Neuron (in vitro differentiated cells): ENCODE measurements at regions not wholly inside any gene's neighbourhood (a gene's known extent, or its start where the extent isn't known, plus 50 kb on each side); places are given as distances from the start of the nearest gene placed in this dataset.

Source experiments
- H2AFZ ChIP-seq: one replicate; pipeline ENCODE4 v1.6.1; 2013; ENCODE audit warnings: low read depth, mild to moderate bottlenecking, inconsistent platforms, low read length, moderate library complexity
- H3K27me3 ChIP-seq: one replicate; pipeline ENCODE4 v1.6.1; 2013; ENCODE audit warnings: low read length; ENCODE audit not compliant: insufficient read depth
- H3K36me3 ChIP-seq: one replicate; pipeline ENCODE4 v1.6.1; 2013; ENCODE audit warnings: low read length; ENCODE audit not compliant: insufficient read depth
- H3K4me1 ChIP-seq: one replicate; pipeline ENCODE4 v1.6.1; 2013; ENCODE audit warnings: low read length; ENCODE audit not compliant: insufficient read depth
- H3K4me3 ChIP-seq: 2 replicates; pipeline ENCODE4 v1.5.1; 2013; ENCODE audit warnings: mild to moderate bottlenecking, low read length, moderate library complexity
- H3K9me3 ChIP-seq: one replicate; pipeline ENCODE4 v1.6.1; 2013; ENCODE audit warnings: low read length

DNA sequence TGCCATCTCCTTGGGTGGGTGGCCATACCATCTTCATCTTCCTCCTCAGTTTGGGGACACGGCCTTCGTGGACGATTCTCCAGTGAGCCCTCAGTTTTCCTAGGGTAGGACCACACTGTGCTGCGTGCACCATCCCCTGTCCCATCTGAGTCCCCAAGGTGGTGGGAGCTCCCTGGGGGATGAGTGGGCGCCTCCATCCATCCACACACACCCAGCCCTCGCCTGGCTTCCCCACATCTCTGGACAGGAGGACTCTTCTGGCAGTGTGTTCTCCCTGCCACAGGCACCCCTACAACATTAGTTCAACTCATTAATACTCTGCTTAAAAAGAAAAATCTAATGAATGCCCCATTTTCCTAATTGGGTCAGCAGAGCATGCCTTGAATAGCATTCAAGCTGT is 408.5 kb downstream of the SHANK2 start:
- no peaks in the 10 kb centered on the region for H3K27me3 ChIP-seq
- no peak overlapping the region for H3K4me3 ChIP-seq
- H2AFZ ChIP-seq, result no peak overlapping the region
- no peaks in the 10 kb centered on the region for H3K36me3 ChIP-seq
- no peaks in the 10 kb centered on the region for H3K9me3 ChIP-seq
- no peaks in the 10 kb centered on the region for H3K4me1 ChIP-seq

DNA sequence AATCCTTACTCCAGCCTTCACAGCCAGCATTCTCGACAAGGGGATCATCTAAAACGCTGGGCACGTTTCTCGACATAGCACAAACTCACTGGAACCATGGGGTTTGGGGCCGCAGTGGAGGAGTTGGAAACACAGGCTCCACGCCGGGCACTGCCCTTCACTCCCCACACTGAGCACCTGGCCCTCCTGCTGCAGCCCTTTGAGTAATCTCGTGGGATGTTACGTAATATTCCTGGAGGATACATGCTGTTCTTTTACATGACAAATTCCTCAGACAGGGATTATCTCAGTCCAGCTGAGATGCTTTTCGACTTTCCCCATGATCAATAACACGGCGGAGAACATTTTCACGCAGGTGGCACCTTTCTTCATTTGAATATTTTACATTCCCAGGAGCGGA is 408.0 kb downstream of the SHANK2 start:
- no peaks in the 10 kb centered on the region for H3K27me3 ChIP-seq
- no peak overlapping the region for H3K4me3 ChIP-seq
- no peaks in the 10 kb centered on the region for H3K9me3 ChIP-seq
- H3K36me3 ChIP-seq, result no peaks in the 10 kb centered on the region
- no peaks in the 10 kb centered on the region for H3K4me1 ChIP-seq
- H2AFZ ChIP-seq, result no peak overlapping the region

DNA sequence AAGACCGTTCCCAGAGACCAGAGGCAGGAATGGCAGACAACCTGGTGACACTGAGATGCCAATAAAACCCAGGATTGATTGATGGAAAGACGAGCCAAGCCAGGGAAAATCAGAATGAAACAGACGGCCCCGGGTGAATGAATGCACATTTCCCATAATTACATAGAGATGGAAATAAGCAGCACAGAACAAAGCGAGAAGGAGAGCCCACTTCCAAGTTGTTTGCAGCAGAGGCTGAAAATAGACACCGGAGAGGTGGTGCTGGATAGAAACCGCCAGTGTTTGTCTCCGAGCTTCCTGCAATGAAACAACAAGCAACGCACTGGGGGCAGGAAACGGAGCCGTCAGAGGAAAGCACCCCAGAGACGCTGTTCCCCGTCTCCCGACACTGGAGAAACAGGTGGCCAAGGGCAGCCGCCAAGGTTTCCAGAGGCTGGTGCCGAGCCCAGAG is 406.8 kb downstream of the SHANK2 start:
- Histone ChIP-seq H3K27me3 (no peaks in the 10 kb centered on the region), H3K4me3 (no peak overlapping the region), H3K36me3 (no peaks in the 10 kb centered on the region), H3K9me3 (no peaks in the 10 kb centered on the region), H3K4me1 (no peaks in the 10 kb centered on the region), H2AFZ (no peak overlapping the region)

DNA sequence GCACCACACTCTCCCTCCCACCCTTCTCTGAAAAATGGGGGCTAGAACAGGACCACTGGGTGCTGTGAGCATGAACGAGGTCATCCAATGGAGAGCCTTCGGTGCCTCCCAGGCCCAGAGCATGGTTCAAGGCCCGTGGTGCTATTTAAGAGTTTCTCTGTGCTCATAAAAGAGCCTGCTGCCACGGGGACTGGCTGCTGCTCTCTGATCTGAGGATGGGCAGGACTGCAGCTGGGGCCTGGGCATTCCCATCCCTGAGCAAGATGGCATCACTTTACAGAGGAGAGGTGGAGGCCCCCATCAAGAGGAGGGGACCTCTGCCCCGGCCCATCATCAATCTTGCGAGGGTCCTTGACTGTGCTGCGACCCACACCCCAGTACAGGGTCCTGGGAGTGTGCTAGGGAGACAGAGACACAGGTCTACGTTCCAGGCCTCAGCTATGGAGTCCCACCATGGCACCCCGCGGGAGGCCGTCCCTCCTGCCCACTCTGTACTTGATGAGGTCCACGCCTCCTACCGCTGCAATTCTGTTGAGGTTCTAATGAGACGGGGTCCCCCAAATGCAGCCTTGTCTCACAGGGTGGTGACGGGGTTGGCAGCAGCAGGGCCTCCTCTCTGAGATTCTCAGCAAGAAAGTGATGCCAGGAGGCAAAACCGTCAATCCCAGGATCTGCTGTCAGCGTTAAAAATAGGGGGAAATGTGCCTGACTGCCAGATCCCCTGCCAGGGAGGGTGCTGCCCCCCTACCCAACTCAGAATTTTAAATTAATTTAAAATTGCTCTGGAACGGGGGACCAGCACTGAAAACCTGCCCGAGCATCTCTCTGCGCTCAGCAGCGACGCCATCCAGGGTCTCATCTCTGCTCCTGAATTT is 405.4 kb downstream of the SHANK2 start:
- Histone ChIP-seq H2AFZ (no peak overlapping the region), H3K4me1 (no peaks in the 10 kb centered on the region), H3K4me3 (no peak overlapping the region), H3K36me3 (no peaks in the 10 kb centered on the region), H3K27me3 (no peaks in the 10 kb centered on the region), H3K9me3 (no peaks in the 10 kb centered on the region)

DNA sequence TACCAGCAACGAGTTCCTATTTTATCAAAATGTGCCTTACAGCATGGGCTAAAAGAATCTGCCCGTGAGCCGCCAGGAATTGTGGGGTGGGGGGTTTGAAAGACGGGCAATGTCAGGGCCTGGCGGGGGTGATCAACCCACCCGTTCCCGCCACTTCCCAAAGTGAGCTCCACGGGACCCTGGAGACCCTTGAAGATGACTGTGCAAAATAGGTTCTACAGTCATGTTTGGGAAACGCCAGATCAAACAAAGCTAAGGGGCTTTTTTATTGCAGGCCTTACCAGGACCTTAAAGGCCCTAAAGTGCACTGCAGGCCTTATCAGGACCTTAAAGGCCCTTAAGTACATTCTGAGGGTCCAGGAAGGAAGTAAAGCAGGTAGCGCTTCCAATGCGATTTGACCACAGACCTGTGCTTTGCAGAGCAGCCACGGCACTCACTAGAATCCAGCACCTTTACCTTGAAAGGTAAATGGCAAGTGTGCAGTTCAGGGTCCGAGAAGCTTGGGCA is 404.1 kb downstream of the SHANK2 start:
- no peak overlapping the region for H2AFZ ChIP-seq
- no peaks in the 10 kb centered on the region for H3K36me3 ChIP-seq
- no peak overlapping the region for H3K4me3 ChIP-seq
- no peaks in the 10 kb centered on the region for H3K27me3 ChIP-seq
- no peaks in the 10 kb centered on the region for H3K4me1 ChIP-seq
- no peaks in the 10 kb centered on the region for H3K9me3 ChIP-seq

DNA sequence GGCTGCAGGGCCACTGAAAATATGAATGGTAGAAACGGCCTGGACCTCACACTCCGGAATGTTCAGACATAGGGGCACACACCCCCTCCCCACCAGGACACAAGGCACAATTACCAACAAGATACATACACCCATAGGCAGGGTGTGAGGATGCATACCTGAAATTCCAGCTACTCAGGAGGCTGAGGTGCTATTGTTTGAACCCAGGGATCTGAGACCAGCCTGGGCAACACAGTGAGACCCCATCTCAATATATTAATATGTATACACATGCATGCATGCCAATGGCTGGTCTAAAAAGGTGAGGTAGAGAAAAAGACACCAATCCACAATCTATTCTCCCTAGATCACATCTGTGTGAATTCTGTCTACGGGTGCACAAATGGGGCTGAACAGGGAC is 403.3 kb downstream of the SHANK2 start:
- H3K9me3 ChIP-seq, result no peaks in the 10 kb centered on the region
- no peaks in the 10 kb centered on the region for H3K36me3 ChIP-seq
- no peak overlapping the region for H2AFZ ChIP-seq
- H3K27me3 ChIP-seq, result no peaks in the 10 kb centered on the region
- H3K4me3 ChIP-seq, result no peak overlapping the region
- H3K4me1 ChIP-seq, result no peaks in the 10 kb centered on the region

DNA sequence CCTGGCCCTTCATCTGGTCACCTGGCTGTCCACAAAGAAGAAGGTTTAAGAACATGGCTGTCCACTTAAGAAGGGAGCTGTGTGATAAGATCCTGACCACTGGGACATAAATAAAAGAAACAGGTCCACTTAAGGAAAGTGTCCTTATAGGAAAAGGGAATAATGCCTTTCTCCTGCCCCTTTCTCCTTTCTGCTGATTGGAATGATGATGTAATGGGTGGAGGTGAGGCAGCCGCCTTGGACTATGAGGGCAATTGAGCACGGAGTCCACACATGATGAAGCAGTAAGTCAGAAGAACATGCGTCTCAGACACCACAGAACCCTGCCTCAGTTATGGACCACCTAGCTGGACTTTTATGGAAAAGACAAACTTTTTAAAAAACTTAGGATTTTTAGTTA is 401.1 kb downstream of the SHANK2 start:
- Histone ChIP-seq H3K36me3 (no peaks in the 10 kb centered on the region), H3K9me3 (no peaks in the 10 kb centered on the region), H3K4me1 (no peaks in the 10 kb centered on the region), H3K27me3 (no peaks in the 10 kb centered on the region), H3K4me3 (no peak overlapping the region), H2AFZ (no peak overlapping the region)

DNA sequence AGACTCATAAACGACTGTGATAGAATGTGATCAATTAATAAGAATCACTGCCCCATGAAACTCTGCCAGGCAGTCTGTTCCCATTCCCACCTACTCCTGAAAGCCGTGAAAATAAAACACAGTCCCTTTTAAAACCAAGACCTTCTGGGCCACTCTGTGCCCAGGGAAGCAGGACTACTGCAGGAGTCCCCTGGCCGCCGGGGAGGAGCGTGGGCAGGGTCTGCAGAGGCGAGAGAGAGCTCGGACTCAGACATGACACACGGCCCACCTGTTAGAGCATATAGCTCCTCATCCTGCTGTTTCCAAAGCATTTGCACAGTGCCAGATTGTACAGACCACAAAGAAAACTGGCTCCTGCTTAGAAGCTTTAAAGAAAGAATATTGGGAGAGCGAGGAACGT is 400.5 kb downstream of the SHANK2 start:
- no peaks in the 10 kb centered on the region for H3K36me3 ChIP-seq
- H3K9me3 ChIP-seq, result no peaks in the 10 kb centered on the region
- H3K4me1 ChIP-seq, result no peaks in the 10 kb centered on the region
- H2AFZ ChIP-seq, result no peak overlapping the region
- no peak overlapping the region for H3K4me3 ChIP-seq
- no peaks in the 10 kb centered on the region for H3K27me3 ChIP-seq

DNA sequence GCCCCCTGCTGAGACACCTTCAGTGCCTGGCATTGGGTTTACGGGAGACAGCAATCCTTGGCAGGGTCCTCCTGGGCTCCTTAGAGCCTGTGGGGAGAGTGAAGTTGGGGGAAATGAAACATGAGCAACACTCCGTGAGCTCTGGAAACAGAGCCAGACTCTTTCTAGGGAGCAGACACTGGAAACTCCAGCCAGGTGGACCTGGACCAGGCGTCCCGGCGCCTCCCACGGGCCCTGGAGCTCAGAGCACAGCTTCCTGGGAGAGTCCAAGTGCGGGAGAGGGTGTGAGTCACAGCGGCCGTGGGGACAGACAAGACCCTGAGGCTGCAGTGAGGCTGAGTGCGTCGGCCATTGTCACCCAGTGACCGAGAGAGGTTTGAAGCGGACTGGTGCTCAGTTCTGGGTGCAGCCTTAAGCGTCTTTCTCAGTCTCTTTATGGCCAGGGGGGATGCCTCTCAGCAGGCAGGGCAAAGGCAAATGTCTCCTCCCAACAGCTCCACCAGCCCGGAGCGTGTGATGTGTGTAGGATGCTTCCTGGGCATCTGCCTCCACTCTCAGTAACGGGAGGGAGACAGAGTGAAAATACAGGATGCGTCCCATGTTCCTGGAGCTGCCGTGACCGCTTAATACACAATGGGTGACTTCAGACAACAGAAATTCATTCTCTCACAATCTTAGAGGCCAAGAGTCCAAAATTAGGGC is 399.2 kb downstream of the SHANK2 start:
- no peaks in the 10 kb centered on the region for H3K9me3 ChIP-seq
- H3K4me3 ChIP-seq, result no peak overlapping the region
- H3K27me3 ChIP-seq, result no peaks in the 10 kb centered on the region
- no peaks in the 10 kb centered on the region for H3K36me3 ChIP-seq
- no peaks in the 10 kb centered on the region for H3K4me1 ChIP-seq
- H2AFZ ChIP-seq, result no peak overlapping the region

DNA sequence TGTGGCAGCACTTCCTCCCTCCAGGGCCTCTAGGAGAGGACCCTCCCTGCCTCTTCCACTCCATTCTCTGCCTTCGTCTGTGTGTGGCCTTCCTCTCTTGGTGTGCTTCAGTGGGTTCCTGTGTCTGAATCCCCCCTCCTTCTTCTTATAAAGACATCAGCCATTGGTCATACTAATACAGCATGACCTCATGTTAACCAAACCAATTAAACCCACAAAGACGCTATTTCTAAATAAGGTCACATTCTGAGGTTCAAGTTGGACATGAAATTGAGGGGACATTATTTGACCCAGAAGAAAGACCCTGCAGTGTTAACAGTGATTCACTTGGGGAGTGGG is 398.6 kb downstream of the SHANK2 start:
- Histone ChIP-seq H3K9me3 (no peaks in the 10 kb centered on the region), H2AFZ (no peak overlapping the region), H3K4me3 (no peak overlapping the region), H3K4me1 (no peaks in the 10 kb centered on the region), H3K36me3 (no peaks in the 10 kb centered on the region), H3K27me3 (no peaks in the 10 kb centered on the region)

DNA sequence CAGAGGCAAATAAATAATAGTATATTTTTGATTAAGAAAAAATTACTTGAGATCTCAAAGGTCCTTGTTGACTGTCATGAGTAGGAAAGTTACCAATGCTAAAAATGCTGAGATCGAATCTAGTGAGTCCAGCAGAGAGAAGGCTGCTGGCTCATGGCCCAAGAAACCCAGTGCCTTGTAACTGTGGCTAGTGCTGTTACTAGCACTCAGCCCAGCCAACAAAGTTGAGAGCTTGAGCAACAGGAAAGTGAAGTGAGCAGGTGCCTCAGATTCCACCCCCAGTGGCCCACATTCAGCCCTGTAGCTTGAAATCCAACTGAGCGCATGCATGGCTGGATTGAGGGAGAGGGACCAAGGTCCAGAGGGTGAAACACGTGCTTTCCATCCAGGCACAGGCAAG is 398.2 kb downstream of the SHANK2 start:
- Histone ChIP-seq H3K27me3 (no peaks in the 10 kb centered on the region), H3K4me3 (no peak overlapping the region), H3K4me1 (no peaks in the 10 kb centered on the region), H2AFZ (no peak overlapping the region), H3K9me3 (no peaks in the 10 kb centered on the region), H3K36me3 (no peaks in the 10 kb centered on the region)

DNA sequence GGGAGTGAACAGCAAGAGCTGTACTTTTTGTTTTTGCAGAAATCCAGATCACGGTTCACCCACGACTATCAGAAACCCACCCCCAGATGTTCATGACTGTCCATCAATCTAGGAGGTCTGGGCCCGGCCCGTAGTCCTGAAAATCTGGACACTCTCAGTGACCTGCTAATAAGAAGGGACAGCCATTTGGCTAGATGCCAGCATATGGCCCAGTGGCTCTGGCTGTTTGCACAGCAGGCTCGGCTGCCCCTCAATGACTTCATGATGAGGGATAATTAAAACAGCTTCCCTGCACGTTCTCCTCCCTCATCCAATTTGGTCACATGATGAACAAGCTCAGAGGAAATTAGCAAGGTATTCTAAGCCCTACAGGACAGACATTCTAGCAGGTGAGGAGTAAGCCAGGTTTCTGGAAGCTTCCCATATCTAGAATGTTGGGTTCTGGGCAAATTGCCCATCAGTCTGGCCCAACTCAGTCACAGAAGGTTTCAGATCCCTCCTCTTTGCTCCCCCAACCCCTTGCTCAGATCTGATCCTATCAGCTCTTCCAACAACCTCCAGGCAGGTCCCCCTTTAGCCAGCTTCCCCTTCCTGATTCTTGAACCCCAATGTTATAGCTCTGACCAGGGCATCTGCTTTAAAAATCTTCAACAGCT is 397.3 kb downstream of the SHANK2 start:
- Histone ChIP-seq H3K4me3 (no peak overlapping the region), H3K9me3 (no peaks in the 10 kb centered on the region), H3K36me3 (no peaks in the 10 kb centered on the region), H3K27me3 (no peaks in the 10 kb centered on the region), H2AFZ (no peak overlapping the region), H3K4me1 (no peaks in the 10 kb centered on the region)

DNA sequence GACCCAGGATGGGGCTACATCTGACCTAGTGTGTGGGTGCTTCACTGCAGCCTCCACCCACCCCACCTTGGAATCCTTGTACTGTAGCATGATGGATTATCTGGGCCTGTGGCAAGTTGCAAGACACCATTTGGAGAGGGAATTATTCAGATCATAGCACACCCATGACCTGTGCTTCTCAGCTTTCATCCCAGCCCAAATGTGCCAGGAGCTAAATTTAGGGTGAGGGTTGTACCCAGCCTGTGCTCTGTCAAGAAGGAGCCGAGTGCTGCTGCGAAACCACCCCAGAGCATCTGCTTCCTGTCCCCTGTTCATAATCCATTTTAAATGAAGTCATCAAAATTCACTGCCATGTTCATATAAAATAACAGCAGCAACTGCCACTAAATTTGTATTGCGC is 394.5 kb downstream of the SHANK2 start:
- Histone ChIP-seq H3K4me3 (no peak overlapping the region), H3K27me3 (no peaks in the 10 kb centered on the region), H2AFZ (no peak overlapping the region)

More for the DNA sequence above, 394.5 kb downstream of the SHANK2 start:
- Histone ChIP-seq H3K4me1 (peaks cover 15% of the 10 kb centered on the region), H3K9me3 (no peaks in the 10 kb centered on the region), H3K36me3 (no peaks in the 10 kb centered on the region)
